SK-N-SH treated with all-trans-retinoic acid at 6 μM for 48 hours (cell line): ENCODE measurements at regions not wholly inside any gene's neighbourhood (a gene's known extent, or its start where the extent isn't known, plus 50 kb on each side); places are given as distances from the start of the nearest gene placed in this dataset.

Source experiments
- ATAC-seq: fragments of 200-7000 bp; cut with Tn5 transposase; 3 replicates; pipeline ENCODE4 v1.9.1; 2020; ENCODE audit warnings: mild to moderate bottlenecking, moderate library complexity
- GLIS3 ChIP-seq: fragments of 250-450 bp; sonication (Bioruptor Pico); IDR thresholded peaks from 2 replicates; pipeline ENCODE4 v1.5.0; 2020; ENCODE audit warnings: mild to moderate bottlenecking, moderate library complexity
- ISL1 ChIP-seq: fragments of 250-450 bp; sonication (Bioruptor Pico); IDR thresholded peaks from 2 replicates; pipeline ENCODE4 v2.1.2; 2022; ENCODE audit warnings: mild to moderate bottlenecking, moderate library complexity
- OSR1 ChIP-seq: fragments of 250-450 bp; sonication (Bioruptor Pico); IDR thresholded peaks from 2 replicates; pipeline ENCODE4 v1.8.0; 2022; ENCODE audit warnings: moderate library complexity, mild to moderate bottlenecking, inconsistent platforms
- PPARA ChIP-seq: fragments of 250-450 bp; sonication (Bioruptor Pico); IDR thresholded peaks from 2 replicates; pipeline ENCODE4 v1.5.0; 2020; ENCODE audit warnings: mild to moderate bottlenecking, borderline replicate concordance
- RARB ChIP-seq: fragments of 250-450 bp; sonication (Bioruptor Pico); IDR thresholded peaks from 2 replicates; pipeline ENCODE4 v1.8.0; 2021; ENCODE audit warnings: mild to moderate bottlenecking, moderate library complexity
- SNAI2 ChIP-seq: fragments of 250-450 bp; sonication (Bioruptor Pico); IDR thresholded peaks from 2 replicates; pipeline ENCODE4 v1.5.0; 2020; ENCODE audit warnings: mild to moderate bottlenecking, moderate library complexity
- TCF4 ChIP-seq: fragments of 250-450 bp; sonication (Bioruptor Pico); IDR thresholded peaks from 2 replicates; pipeline ENCODE4 v1.8.0; 2021; ENCODE audit warnings: mild to moderate bottlenecking, moderate library complexity, borderline replicate concordance
- TOX ChIP-seq: fragments of 250-450 bp; sonication (Bioruptor Pico); IDR thresholded peaks from 2 replicates; pipeline ENCODE4 v1.8.0; 2021; ENCODE audit warnings: mild to moderate bottlenecking, moderate library complexity, borderline replicate concordance
- ZC3H10 ChIP-seq: fragments of 250-450 bp; sonication (Bioruptor Pico); IDR thresholded peaks from 2 replicates; pipeline ENCODE4 v1.5.1; 2021; ENCODE audit warnings: mild to moderate bottlenecking, moderate library complexity
- ZFP3 ChIP-seq: fragments of 250-450 bp; sonication (Bioruptor Pico); IDR thresholded peaks from 2 replicates; pipeline ENCODE4 v1.5.0; 2020; ENCODE audit warnings: mild to moderate bottlenecking, moderate library complexity
- ZFP30 ChIP-seq: fragments of 450-650 bp; formaldehyde crosslinking; IDR thresholded peaks from 2 replicates; pipeline ENCODE4 v1.5.0; 2022; ENCODE audit warnings: mild to moderate bottlenecking, moderate library complexity
- ZNF565 ChIP-seq: fragments of 450-650 bp; formaldehyde crosslinking; conservative IDR thresholded peaks from 2 replicates; pipeline ENCODE4 v1.5.0; 2020; ENCODE audit warnings: low read depth, mild to moderate bottlenecking, moderate library complexity
- ZNF70 ChIP-seq: fragments of 450-650 bp; formaldehyde crosslinking; IDR thresholded peaks from 2 replicates; pipeline ENCODE4 v1.5.0; 2020; ENCODE audit warnings: mild to moderate bottlenecking, moderate library complexity
- ZNF8 ChIP-seq: fragments of 450-650 bp; formaldehyde crosslinking; IDR thresholded peaks from 2 replicates; pipeline ENCODE4 v1.5.0; 2020; ENCODE audit warnings: mild to moderate bottlenecking, moderate library complexity
- TF ChIP-seq, protein P1 (sequence below): fragments of 250-450 bp; sonication (Bioruptor Pico); IDR thresholded peaks from 2 replicates; pipeline ENCODE4 v1.5.0; 2020; ENCODE audit warnings: mild to moderate bottlenecking, moderate library complexity
- TF ChIP-seq, protein P2 (sequence below): fragments of 250-450 bp; sonication (Bioruptor Pico); IDR thresholded peaks from 2 replicates; pipeline ENCODE4 v1.8.0; 2021; ENCODE audit warnings: low read depth, mild to moderate bottlenecking, moderate library complexity, borderline replicate concordance
- TF ChIP-seq, protein P3 (sequence below): fragments of 250-450 bp; sonication (Bioruptor Pico); IDR thresholded peaks from 2 replicates; pipeline ENCODE4 v1.8.0; 2020; ENCODE audit warnings: mild to moderate bottlenecking, moderate library complexity, borderline replicate concordance
- TF ChIP-seq, protein P4 (sequence below): fragments of 250-450 bp; sonication (Bioruptor Pico); IDR thresholded peaks from 2 replicates; pipeline ENCODE4 v1.5.1; 2021; ENCODE audit warnings: mild to moderate bottlenecking, moderate library complexity
- TF ChIP-seq, protein P5 (sequence below): fragments of 250-450 bp; sonication (Bioruptor Pico); IDR thresholded peaks from 2 replicates; pipeline ENCODE4 v1.5.1; 2020; ENCODE audit warnings: low read depth, mild to moderate bottlenecking, moderate library complexity

DNA sequence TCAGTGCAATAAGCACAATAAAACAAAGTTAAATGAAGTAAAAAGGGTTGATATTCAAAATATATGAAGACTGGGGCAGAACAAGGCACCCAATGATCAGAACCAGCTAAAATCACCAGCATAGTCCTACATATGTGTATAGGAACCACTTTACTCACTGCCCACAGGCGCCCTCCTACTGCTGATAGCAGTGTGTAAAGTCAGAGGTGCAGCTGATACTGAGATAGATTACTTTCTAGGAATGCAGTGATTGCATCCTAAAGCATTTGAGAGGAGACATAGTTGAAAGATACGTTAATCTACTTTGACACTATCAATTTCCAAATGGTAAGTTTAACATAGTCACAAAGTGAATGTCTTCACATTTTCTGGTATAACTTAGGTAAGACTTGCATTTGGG lies 161.1 kb upstream of the MCHR2 start (continued):
- TF ChIP-seq, protein P1, sequence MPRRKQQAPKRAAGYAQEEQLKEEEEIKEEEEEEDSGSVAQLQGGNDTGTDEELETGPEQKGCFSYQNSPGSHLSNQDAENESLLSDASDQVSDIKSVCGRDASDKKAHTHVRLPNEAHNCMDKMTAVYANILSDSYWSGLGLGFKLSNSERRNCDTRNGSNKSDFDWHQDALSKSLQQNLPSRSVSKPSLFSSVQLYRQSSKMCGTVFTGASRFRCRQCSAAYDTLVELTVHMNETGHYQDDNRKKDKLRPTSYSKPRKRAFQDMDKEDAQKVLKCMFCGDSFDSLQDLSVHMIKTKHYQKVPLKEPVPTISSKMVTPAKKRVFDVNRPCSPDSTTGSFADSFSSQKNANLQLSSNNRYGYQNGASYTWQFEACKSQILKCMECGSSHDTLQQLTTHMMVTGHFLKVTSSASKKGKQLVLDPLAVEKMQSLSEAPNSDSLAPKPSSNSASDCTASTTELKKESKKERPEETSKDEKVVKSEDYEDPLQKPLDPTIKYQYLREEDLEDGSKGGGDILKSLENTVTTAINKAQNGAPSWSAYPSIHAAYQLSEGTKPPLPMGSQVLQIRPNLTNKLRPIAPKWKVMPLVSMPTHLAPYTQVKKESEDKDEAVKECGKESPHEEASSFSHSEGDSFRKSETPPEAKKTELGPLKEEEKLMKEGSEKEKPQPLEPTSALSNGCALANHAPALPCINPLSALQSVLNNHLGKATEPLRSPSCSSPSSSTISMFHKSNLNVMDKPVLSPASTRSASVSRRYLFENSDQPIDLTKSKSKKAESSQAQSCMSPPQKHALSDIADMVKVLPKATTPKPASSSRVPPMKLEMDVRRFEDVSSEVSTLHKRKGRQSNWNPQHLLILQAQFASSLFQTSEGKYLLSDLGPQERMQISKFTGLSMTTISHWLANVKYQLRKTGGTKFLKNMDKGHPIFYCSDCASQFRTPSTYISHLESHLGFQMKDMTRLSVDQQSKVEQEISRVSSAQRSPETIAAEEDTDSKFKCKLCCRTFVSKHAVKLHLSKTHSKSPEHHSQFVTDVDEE (CRISPR knock-in tag) = no peak
- TF ChIP-seq, protein P2, sequence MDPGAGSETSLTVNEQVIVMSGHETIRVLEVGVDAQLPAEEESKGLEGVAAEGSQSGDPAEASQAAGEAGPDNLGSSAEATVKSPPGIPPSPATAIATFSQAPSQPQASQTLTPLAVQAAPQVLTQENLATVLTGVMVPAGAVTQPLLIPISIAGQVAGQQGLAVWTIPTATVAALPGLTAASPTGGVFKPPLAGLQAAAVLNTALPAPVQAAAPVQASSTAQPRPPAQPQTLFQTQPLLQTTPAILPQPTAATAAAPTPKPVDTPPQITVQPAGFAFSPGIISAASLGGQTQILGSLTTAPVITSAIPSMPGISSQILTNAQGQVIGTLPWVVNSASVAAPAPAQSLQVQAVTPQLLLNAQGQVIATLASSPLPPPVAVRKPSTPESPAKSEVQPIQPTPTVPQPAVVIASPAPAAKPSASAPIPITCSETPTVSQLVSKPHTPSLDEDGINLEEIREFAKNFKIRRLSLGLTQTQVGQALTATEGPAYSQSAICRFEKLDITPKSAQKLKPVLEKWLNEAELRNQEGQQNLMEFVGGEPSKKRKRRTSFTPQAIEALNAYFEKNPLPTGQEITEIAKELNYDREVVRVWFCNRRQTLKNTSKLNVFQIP (CRISPR knock-in tag) = no peak
- TF ChIP-seq ZNF8 (CRISPR knock-in tag) = no peak
- no peak for TF ChIP-seq ZNF565 (CRISPR knock-in tag)
- no peak for TF ChIP-seq RARB (CRISPR knock-in tag)

DNA sequence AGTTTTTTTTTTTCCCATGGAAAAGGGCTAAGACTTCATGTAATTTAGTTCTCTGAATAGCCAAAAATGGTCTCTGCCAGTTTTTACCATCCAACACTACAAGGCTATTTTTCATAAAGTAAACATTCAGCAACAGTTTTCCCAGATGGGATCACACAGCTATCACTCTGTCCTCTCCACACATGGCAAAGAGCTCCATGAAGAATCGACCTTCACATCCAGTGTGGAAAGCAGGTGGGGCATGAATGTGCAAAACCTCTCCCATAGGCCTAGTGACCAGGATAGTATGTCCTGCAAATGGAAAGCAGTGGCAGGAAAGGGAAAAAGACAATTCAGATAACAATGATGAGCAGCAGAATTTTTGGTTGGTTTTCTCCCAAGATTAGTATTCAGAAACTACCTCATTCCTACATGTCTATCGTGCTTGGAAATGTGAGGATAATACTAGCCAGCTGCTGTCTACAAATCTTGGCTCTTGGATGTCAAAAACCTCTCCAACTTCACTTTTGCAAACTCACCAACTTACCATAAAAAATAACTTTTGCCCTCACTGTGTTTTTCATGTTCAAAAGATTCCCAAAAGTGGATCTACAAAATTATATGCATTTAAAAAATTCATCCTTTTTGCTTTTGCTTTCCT lies 159.7 kb upstream of the MCHR2 start:
- TF ChIP-seq, protein P2 (CRISPR knock-in tag) = no peak
- no peak for TF ChIP-seq ZC3H10 (CRISPR knock-in tag)
- ATAC-seq = no peak

DNA sequence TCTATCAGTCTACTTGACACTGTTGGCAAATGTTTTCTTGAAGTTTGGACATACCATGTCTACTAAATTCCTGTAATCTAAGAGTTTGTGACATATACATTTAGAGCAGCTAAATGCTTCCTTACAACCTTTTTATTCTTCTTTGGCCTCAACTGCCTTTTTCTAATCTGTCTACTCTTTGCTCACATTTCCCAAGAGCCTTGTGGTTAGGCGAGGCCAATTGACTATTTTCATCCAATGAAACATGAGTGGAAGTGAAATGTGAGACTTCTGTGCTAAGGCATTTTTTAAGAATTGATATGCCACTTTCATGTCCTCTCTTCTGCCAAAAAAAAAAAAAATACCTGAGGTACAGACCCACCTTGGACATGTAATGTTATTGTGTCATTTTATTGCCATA lies 158.2 kb upstream of the MCHR2 start:
- TF ChIP-seq SNAI2 (CRISPR knock-in tag) (no peak), PPARA (no peak), GLIS3 (CRISPR knock-in tag) (no peak), ZNF8 (CRISPR knock-in tag) (no peak), ZFP30 (CRISPR knock-in tag) (no peak), TOX (no peak), RARB (CRISPR knock-in tag) (no peak), ZFP3 (no peak), ZNF70 (CRISPR knock-in tag) (no peak), TCF4 (CRISPR knock-in tag) (no peak), OSR1 (CRISPR knock-in tag) (no peak), ISL1 (CRISPR knock-in tag) (no peak)
- TF ChIP-seq, protein P3, sequence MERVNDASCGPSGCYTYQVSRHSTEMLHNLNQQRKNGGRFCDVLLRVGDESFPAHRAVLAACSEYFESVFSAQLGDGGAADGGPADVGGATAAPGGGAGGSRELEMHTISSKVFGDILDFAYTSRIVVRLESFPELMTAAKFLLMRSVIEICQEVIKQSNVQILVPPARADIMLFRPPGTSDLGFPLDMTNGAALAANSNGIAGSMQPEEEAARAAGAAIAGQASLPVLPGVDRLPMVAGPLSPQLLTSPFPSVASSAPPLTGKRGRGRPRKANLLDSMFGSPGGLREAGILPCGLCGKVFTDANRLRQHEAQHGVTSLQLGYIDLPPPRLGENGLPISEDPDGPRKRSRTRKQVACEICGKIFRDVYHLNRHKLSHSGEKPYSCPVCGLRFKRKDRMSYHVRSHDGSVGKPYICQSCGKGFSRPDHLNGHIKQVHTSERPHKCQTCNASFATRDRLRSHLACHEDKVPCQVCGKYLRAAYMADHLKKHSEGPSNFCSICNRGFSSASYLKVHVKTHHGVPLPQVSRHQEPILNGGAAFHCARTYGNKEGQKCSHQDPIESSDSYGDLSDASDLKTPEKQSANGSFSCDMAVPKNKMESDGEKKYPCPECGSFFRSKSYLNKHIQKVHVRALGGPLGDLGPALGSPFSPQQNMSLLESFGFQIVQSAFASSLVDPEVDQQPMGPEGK (CRISPR knock-in tag) = no peak
- TF ChIP-seq, protein P4, sequence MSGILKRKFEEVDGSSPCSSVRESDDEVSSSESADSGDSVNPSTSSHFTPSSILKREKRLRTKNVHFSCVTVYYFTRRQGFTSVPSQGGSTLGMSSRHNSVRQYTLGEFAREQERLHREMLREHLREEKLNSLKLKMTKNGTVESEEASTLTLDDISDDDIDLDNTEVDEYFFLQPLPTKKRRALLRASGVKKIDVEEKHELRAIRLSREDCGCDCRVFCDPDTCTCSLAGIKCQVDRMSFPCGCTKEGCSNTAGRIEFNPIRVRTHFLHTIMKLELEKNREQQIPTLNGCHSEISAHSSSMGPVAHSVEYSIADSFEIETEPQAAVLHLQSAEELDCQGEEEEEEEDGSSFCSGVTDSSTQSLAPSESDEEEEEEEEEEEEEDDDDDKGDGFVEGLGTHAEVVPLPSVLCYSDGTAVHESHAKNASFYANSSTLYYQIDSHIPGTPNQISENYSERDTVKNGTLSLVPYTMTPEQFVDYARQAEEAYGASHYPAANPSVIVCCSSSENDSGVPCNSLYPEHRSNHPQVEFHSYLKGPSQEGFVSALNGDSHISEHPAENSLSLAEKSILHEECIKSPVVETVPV = no peak
- TF ChIP-seq, protein P5, sequence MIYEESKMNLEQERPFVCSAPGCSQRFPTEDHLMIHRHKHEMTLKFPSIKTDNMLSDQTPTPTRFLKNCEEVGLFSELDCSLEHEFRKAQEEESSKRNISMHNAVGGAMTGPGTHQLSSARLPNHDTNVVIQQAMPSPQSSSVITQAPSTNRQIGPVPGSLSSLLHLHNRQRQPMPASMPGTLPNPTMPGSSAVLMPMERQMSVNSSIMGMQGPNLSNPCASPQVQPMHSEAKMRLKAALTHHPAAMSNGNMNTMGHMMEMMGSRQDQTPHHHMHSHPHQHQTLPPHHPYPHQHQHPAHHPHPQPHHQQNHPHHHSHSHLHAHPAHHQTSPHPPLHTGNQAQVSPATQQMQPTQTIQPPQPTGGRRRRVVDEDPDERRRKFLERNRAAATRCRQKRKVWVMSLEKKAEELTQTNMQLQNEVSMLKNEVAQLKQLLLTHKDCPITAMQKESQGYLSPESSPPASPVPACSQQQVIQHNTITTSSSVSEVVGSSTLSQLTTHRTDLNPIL (CRISPR knock-in tag) = no peak
- TF ChIP-seq, protein P1 (CRISPR knock-in tag) = no peak

More for the DNA sequence above, 158.2 kb upstream of the MCHR2 start:
- no peak for ATAC-seq
